GM12874 (cell line): ENCODE measurements at regions not wholly inside any gene's neighbourhood (a gene's known extent, or its start where the extent isn't known, plus 50 kb on each side); places are given as distances from the start of the nearest gene placed in this dataset.

Experiments used
- TF ChIP-seq, protein P1 (sequence below): IDR thresholded peaks from 2 replicates; pipeline ENCODE4 v1.5.1; 2011; ENCODE audit warnings: low read depth, mild to moderate bottlenecking, control low read depth, low read length, moderate library complexity; ENCODE audit not compliant: insufficient read depth

DNA sequence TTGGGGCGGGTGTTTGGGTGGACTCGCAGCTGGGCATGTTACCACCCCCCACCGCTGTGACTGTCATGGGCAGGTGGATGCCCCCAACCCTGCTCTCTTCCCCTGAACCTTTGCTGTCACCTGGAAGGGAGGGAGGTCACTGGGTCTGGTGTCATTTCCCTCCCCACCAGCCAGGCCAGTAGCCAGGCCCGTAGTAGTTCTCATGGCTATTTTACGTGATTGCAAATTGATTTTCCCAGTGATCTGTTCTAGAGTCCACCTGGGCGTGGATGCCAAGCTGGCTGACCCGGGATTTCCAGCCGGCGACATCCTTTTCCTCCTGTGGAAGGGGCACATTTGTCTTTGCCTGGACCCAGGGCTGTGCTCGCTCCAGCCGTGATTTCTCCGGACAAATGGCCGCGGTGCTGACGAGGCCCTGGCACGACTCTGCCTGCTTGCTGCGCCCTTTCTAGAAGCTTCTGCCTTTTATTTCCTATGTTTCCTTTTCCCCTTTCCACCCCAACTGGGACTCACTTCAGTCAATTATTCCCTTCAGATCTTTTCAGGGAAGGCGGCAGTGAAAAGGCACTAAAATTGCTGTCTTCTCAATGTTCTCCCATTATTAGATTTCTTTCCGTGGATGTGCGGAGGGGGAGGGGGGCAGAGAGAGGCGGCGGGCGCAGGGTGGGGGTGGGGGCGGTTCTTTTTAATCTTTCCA is 226.9 kb upstream of the CIBAR2 start:
- TF ChIP-seq, protein P1, sequence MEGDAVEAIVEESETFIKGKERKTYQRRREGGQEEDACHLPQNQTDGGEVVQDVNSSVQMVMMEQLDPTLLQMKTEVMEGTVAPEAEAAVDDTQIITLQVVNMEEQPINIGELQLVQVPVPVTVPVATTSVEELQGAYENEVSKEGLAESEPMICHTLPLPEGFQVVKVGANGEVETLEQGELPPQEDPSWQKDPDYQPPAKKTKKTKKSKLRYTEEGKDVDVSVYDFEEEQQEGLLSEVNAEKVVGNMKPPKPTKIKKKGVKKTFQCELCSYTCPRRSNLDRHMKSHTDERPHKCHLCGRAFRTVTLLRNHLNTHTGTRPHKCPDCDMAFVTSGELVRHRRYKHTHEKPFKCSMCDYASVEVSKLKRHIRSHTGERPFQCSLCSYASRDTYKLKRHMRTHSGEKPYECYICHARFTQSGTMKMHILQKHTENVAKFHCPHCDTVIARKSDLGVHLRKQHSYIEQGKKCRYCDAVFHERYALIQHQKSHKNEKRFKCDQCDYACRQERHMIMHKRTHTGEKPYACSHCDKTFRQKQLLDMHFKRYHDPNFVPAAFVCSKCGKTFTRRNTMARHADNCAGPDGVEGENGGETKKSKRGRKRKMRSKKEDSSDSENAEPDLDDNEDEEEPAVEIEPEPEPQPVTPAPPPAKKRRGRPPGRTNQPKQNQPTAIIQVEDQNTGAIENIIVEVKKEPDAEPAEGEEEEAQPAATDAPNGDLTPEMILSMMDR, result no peak

DNA sequence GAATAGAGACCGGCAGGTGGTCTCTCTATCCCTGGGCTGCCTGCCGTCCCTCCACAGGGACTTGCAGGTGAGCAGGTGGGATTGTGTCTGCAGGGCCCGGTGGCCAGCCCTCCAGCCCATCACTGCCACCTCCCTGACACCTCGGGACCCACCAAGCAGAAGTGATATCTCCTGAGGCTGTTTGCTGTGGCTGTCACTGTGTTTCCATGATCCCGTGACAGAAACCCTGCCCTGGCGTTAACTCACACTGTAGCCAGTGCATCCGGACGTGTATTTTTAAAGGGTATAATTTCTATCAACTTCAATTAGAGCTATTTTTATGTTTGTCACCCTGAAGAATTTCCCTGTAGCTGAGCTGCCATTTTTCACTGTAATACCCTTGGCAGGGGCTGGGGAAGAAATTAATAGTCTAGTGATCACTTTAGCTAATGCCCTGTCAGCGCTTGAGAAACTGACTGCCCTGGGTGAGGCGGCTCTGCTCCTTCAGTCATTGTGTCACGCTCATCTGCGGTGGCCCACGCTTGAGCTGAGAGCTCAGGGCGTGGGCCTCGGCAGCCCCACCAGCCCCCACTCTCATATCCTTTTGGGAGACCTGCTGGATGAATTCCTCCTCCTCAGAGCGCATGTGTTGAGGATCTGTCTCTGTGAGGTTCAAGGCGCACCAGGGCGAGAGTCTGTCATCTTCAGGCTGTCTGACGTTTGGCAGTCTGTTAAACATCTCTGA is 229.9 kb upstream of the CIBAR2 start:
- TF ChIP-seq, protein P1, result no peak

DNA sequence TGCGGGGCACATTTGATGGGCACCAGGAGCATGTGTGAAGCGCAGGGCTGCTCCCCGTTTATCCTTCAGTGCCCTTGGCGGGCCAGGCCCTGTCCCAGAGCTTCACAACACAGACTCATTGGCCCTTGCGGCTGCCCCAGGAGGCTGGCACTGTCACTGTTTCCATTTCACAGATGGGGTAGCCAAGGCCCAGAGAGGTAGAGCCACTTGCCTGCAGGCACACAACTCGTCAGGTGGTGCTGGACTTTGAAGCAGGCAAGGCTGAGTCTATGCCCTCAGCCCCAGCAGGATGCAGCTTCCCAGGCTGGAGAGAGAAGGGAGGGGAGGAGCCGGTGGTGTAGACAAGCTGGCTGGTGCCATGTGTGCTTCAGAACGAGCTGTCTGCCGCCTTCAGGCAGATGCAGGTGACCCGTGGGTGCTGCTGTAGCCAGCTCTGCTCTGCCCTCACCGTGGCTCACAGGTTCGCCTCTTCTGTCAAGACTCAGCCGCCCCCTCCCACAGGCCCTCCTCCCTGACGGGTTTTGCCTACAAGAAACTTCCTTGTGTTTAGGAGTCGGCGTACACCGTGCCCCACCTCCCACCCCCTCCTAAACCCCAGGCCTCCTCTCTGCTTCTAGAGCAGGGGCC is 232.3 kb upstream of the CIBAR2 start:
- TF ChIP-seq, protein P1, result no peak

DNA sequence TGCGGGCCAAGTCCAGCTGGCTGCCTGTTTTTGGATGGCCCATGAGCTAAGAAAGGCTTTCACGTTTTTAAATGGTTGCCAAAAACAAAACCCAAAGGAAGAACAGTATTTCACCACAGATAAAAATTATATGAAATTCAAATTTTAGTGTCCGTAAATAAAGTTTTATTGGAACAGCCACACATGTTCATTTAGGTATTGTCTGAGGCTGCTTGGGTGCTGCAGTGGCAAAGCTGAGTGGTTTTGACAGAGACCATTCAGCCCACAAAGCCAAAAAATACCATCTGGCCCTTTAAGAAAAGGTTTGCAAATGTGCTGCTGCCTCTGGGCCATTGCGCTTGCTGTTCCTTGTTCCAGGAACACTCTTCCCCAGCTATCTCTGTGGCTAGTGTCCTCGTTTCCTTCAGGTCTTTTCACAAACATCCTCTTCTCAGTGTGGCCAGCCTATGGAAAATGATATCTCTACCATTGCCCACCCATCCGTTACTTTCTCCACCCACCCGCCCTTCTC is 232.9 kb upstream of the CIBAR2 start:
- TF ChIP-seq, protein P1, result no peak

DNA sequence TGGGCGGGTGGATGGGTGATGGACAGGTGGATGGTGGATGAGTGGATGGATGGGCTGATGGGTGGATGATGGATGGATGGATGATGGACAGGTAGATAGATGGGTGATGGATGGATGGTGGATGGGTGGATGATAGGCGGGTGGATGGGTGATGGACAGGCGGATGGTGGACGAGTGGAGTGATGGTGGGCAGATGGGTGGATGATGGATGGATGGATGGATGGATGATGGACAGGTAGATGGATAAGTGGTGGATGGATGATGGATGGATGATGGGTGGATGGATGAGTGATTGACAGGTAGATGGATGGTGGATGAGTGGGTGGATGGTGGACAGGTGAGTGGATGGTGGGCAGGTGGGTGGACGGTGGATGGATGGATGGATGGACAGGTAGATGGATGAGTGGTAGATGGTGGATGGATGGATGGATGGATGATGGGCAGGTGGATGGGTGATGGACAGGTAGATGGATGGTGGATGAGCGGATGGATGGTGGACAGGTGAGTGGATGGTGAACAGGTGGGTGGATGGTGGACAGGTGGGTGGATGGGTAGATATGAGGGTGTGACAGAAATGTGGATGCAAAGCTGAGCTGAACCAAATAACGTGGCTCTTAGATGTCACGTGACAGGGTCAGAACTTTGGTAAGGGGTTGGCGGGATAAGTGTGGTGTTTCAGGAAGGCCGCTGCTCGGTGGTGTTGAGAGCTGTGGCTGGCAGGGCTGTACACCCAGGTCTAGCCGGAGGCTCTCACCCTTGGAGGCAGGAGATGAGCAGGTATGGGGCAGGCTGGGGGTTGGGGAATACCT is 234.3 kb upstream of the CIBAR2 start:
- TF ChIP-seq, protein P1, result no peak

DNA sequence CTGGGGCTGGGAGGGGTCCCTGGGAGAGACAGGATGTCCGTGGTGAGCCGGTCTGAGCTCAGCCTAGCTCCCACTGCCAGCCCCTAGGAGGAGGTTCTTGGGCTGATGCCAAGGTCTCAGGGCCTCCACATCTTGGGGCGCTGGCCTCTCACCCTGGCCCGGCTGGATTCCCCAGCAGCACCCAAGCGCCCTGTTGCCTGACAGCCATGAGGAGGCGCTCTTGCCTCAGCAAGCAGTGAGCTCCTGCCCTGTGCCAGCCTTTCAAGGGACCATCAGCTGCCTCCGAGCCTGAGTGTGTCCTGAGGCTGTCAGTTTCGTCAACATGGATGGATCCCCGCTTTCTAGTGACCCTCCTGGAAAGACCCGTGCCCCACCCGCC is 234.9 kb upstream of the CIBAR2 start:
- TF ChIP-seq, protein P1, result peak; percentile 59
